Endodermal cell (in vitro differentiated cells): ENCODE measurements at regions not wholly inside any gene's neighbourhood (a gene's known extent, or its start where the extent isn't known, plus 50 kb on each side); places are given as distances from the start of the nearest gene placed in this dataset.

Experiments
- DNase-seq: peaks from one replicate; pipeline ENCODE4 v3.0.0-alpha.2; 2017
- H3K27ac ChIP-seq: 2 replicates; pipeline ENCODE4 v1.5.1; 2013; ENCODE audit warnings: mild to moderate bottlenecking, low read depth, low read length, moderate library complexity
- H3K27me3 ChIP-seq: 2 replicates; pipeline ENCODE4 v1.6.1; 2013; ENCODE audit warnings: mild to moderate bottlenecking, low read length, moderate library complexity; ENCODE audit not compliant: insufficient read depth, control insufficient read depth, poor library complexity, severe bottlenecking
- H3K36me3 ChIP-seq: 2 replicates; pipeline ENCODE4 v1.7.0; 2013; ENCODE audit warnings: mild to moderate bottlenecking, low read length, moderate library complexity; ENCODE audit not compliant: control insufficient read depth, insufficient read depth
- H3K4me1 ChIP-seq: one replicate; pipeline ENCODE4 v1.7.0; 2013; ENCODE audit warnings: low read length; ENCODE audit not compliant: control insufficient read depth, insufficient read depth
- H3K4me3 ChIP-seq: 2 replicates; pipeline ENCODE4 v1.5.1; 2013; ENCODE audit warnings: mild to moderate bottlenecking, low read length, moderate library complexity
- H3K9ac ChIP-seq: 2 replicates; pipeline ENCODE4 v1.6.1; 2013; ENCODE audit warnings: mild to moderate bottlenecking, low read length, moderate library complexity; ENCODE audit not compliant: poor library complexity, severe bottlenecking; ENCODE audit errors: extremely low read depth
- H3K9me3 ChIP-seq: 2 replicates; pipeline ENCODE4 v1.6.1; 2013; ENCODE audit warnings: mild to moderate bottlenecking, low read length, moderate library complexity; ENCODE audit not compliant: control insufficient read depth
- H3K27ac Mint-ChIP-seq: 2 replicates; pipeline ENCODE4 v1.8.0; 2020; ENCODE audit warnings: mixed read lengths
- H3K27me3 Mint-ChIP-seq: 2 replicates; pipeline ENCODE4 v1.8.0; 2021; ENCODE audit warnings: mild to moderate bottlenecking, mixed read lengths; ENCODE audit not compliant: insufficient read depth
- H3K36me3 Mint-ChIP-seq: 2 replicates; pipeline ENCODE4 v1.8.0; 2020; ENCODE audit warnings: low read depth, mixed read lengths
- H3K4me1 Mint-ChIP-seq: 2 replicates; pipeline ENCODE4 v1.8.0; 2020; ENCODE audit warnings: mixed read lengths
- H3K4me3 Mint-ChIP-seq: 2 replicates; pipeline ENCODE4 v1.8.0; 2020; ENCODE audit warnings: mild to moderate bottlenecking, moderate library complexity, mixed read lengths
- H3K9me3 Mint-ChIP-seq: 2 replicates; pipeline ENCODE4 v1.8.0; 2020; ENCODE audit warnings: mild to moderate bottlenecking, mixed read lengths
- CTCF ChIP-seq: fragments of 200-600 bp; sonication (generic); conservative IDR thresholded peaks from 2 replicates; pipeline ENCODE4 v1.5.0; 2021; ENCODE audit warnings: antibody characterized with exemption, mild to moderate bottlenecking
- WGBS, 2 experiments: methylation state at CpG; one replicate each; pipeline versions ENCODE4 v1.1.5 to v1.1.7; 2013; ENCODE audit warnings: missing lambda C conversion rate in 2 of 2, mixed read lengths in 1 of 2; ENCODE audit not compliant: insufficient coverage in 1 of 2, insufficient read length in 1 of 2; 5-methylcytosine and 5-hydroxymethylcytosine counted together

DNA sequence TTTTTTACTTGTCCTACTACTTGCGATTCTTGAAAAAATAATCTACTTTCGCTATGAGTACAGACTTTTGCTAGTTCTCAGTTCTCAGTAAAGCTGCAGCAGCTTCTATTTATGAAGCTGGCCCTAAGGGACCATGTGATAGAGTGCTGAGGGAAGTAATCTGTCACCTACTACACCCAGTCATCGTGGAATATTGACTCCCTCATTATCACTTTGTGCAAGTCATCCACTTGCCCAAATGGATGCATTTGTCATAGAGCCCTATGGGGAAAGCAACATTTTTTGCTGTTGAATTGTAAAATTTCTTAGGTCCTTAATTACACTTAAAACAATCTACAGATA, 1919.8 kb downstream of the SUCLG1 start:
- Mint-ChIP-seq H3K4me3 (no peak overlapping the region), H3K36me3 (no peaks in the 10 kb centered on the region), H3K4me1 (no peaks in the 10 kb centered on the region), H3K27me3 (no peaks in the 10 kb centered on the region), H3K9me3 (no peaks in the 10 kb centered on the region), H3K27ac (no peak overlapping the region)
- Histone ChIP-seq H3K27ac (no peak overlapping the region), H3K4me1 (no peaks in the 10 kb centered on the region), H3K4me3 (no peak overlapping the region), H3K27me3 (no peaks in the 10 kb centered on the region), H3K9ac (no peak overlapping the region), H3K36me3 (no peaks in the 10 kb centered on the region), H3K9me3 (no peaks in the 10 kb centered on the region)
- DNase-seq, result no peak
- no peak for TF ChIP-seq CTCF
- WGBS, 2 experiments, result 91 to 100% methylated on average over 1 to 3 of the region's 3 CpGs

DNA sequence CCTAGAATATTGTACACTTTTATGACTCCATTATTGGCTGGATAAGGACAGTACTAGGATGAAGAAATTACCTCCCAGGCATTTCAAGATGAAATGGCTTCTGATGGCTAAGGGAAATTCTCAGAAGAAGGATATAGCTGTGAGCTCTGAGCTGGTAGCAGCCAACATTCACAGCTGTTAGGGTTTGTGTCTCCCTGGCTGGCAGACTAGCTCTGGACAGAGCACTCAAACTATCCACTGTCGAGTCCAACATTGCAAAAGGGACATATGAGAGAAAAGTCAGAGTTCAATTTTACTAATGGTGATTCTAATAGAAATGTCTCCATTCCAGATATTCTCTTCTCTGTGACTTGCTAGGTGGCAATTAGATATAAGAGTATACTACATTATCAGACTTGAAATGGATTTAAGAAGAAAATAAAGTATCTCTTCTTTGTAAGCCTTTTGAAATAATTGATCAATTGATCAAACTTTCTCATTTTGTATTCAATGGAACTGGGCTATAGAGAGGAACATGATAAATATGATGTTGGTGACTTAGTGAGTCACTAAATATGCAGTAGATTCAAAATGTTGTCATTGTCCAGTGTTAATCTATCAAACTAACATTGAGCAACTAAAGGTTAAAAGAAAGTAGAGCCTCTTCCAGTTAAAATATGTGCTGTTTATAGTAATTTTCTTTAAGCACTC, 1920.3 kb downstream of the SUCLG1 start:
- Mint-ChIP-seq H3K27ac (no peak overlapping the region), H3K4me1 (no peaks in the 10 kb centered on the region), H3K36me3 (no peaks in the 10 kb centered on the region), H3K27me3 (no peaks in the 10 kb centered on the region), H3K9me3 (no peaks in the 10 kb centered on the region), H3K4me3 (no peak overlapping the region)
- no peaks in the 10 kb centered on the region for H3K4me1 ChIP-seq
- no peaks in the 10 kb centered on the region for H3K27me3 ChIP-seq
- DNase-seq, result no peak
- no peak overlapping the region for H3K9ac ChIP-seq
- no peaks in the 10 kb centered on the region for H3K36me3 ChIP-seq
- H3K4me3 ChIP-seq, result no peak overlapping the region
- no peaks in the 10 kb centered on the region for H3K9me3 ChIP-seq
- H3K27ac ChIP-seq, result no peak overlapping the region
- no peak for TF ChIP-seq CTCF
- WGBS, 2 experiments, result 90% methylated on average over 1 of the region's 1 CpG; no CpG with 5 or more reads in 1 of the 2 experiments

DNA sequence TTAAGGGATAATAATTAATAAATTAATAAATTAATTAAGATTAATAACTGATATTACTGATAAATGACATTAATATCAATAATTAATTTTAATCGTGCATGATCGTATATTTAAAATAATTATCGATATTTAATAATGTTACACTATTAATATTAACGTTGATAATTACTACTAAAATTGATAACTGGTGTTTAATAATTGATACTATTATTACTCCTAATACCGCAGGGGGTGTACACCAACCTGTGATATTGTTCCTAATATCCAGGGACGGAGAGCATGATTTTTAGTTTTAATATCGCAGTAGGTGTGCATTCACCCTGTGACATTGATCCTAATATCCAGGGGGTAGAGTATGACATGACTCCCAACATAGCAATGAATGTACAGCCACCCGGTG, 1930.8 kb downstream of the SUCLG1 start:
- Mint-ChIP-seq H3K27ac (no peak overlapping the region), H3K4me3 (no peak overlapping the region), H3K4me1 (peaks cover 3% of the 10 kb centered on the region), H3K9me3 (no peaks in the 10 kb centered on the region), H3K27me3 (no peaks in the 10 kb centered on the region), H3K36me3 (no peaks in the 10 kb centered on the region)
- WGBS, 2 experiments, result 60 to 81% methylated on average over 2 to 4 of the region's 8 CpGs
- Histone ChIP-seq H3K9ac (no peak overlapping the region), H3K27ac (no peak overlapping the region), H3K4me3 (no peak overlapping the region), H3K36me3 (no peaks in the 10 kb centered on the region), H3K27me3 (no peaks in the 10 kb centered on the region), H3K4me1 (no peaks in the 10 kb centered on the region), H3K9me3 (no peaks in the 10 kb centered on the region)
- TF ChIP-seq CTCF, result no peak
- DNase-seq, result no peak
